Mucosa of descending colon (tissue), 3 donors: ENCODE measurements at regions not wholly inside any gene's neighbourhood (a gene's known extent, or its start where the extent isn't known, plus 50 kb on each side); places are given as distances from the start of the nearest gene placed in this dataset.

Source experiments
- ATAC-seq: fragments of 200-7000 bp; cut with Tn5 transposase; one replicate; pipeline ENCODE4 v1.9.1; 2020; ENCODE audit warnings: mild to moderate bottlenecking, moderate library complexity
- DNase-seq, 3 donors: peaks; one replicate each; pipeline ENCODE4 v3.0.0-alpha.2; 2020
- H3K36me3 ChIP-seq: fragments of 200-600 bp; one replicate; pipeline ENCODE4 v1.8.0; 2021; ENCODE audit warnings: low read depth, mild to moderate bottlenecking
- H3K4me1 ChIP-seq: fragments of 200-600 bp; one replicate; pipeline ENCODE4 v1.8.0; 2021; ENCODE audit warnings: low read depth, mild to moderate bottlenecking
- H3K4me3 ChIP-seq: fragments of 200-600 bp; one replicate; pipeline ENCODE4 v1.8.0; 2021; ENCODE audit warnings: mild to moderate bottlenecking
- H3K9me3 ChIP-seq: fragments of 200-600 bp; one replicate; pipeline ENCODE4 v1.8.0; 2021; ENCODE audit warnings: mild to moderate bottlenecking
- CTCF ChIP-seq: fragments of 200-600 bp; IDR thresholded peaks from one replicate; pipeline ENCODE4 v1.8.0; 2022; ENCODE audit warnings: antibody characterized with exemption, mild to moderate bottlenecking
- intact Hi-C, 2 donors: fragments of 100-400 bp; cut with DNase I in 1 of 2; cut with micrococcal nuclease in 1 of 2; formaldehyde crosslinking; loops; one replicate each; pipeline versions ENCODE4 v1.11.0 to v1.11.1; 2022; cut with DNase I, micrococcal nuclease
- donor health status: DM: no; HTN: no; CAD: no; lungs with moderate emphysema.
- donor health status: DM: no; HTN: no; CAD: no.
- donor health status: DM: no; HTN: yes; CAD: no.

- no peak for TF ChIP-seq CTCF
- intact Hi-C loops = no loop called here
- ATAC-seq (no peak), DNase-seq (no peak)
- peaks cover 14% of the 10 kb centered on the region for H3K9me3 ChIP-seq
- H3K4me3 ChIP-seq = no peak overlapping the region
- no peaks in the 10 kb centered on the region for H3K36me3 ChIP-seq
- H3K4me1 ChIP-seq = no peaks in the 10 kb centered on the region
Measured at GRCh38 chr4:178322524-178323183, 880.4 kb upstream of the AGA start.

GRCh38 chr4:178329226-178329872, 887.1 kb upstream of the AGA start:
- Histone ChIP-seq H3K4me3 (no peak overlapping the region), H3K4me1 (no peaks in the 10 kb centered on the region), H3K36me3 (no peaks in the 10 kb centered on the region), H3K9me3 (no peaks in the 10 kb centered on the region)
- ATAC-seq (no peak), DNase-seq (no peak)
- intact Hi-C loops = no loop called here
- no peak for TF ChIP-seq CTCF

GRCh38 chr4:178333355-178333754, 891.1 kb upstream of the AGA start:
- no peak for DNase-seq
- H3K4me1 ChIP-seq = no peaks in the 10 kb centered on the region
- intact Hi-C loops = no loop called here
- H3K36me3 ChIP-seq = no peaks in the 10 kb centered on the region
- H3K9me3 ChIP-seq = no peaks in the 10 kb centered on the region
- no peak for TF ChIP-seq CTCF
- ATAC-seq = no peak
- no peak overlapping the region for H3K4me3 ChIP-seq

- DNase-seq (no peak), ATAC-seq (no peak)
- no peak for TF ChIP-seq CTCF
- no peaks in the 10 kb centered on the region for H3K9me3 ChIP-seq
- no peaks in the 10 kb centered on the region for H3K36me3 ChIP-seq
- intact Hi-C loops = no loop called here
- H3K4me3 ChIP-seq = no peak overlapping the region
- H3K4me1 ChIP-seq = no peaks in the 10 kb centered on the region
Measured at GRCh38 chr4:178339769-178340168, 897.5 kb upstream of the AGA start.

- H3K4me3 ChIP-seq = no peak overlapping the region
- ATAC-seq (no peak), DNase-seq (no peak)
- H3K36me3 ChIP-seq = no peaks in the 10 kb centered on the region
- no peaks in the 10 kb centered on the region for H3K9me3 ChIP-seq
- intact Hi-C loops = no loop called here
- no peak for TF ChIP-seq CTCF
- H3K4me1 ChIP-seq = no peaks in the 10 kb centered on the region
Measured at GRCh38 chr4:178340468-178340867, 898.2 kb upstream of the AGA start.
